Endothelial cell of umbilical vein (primary cell): ENCODE measurements at regions not wholly inside any gene's neighbourhood (a gene's known extent, or its start where the extent isn't known, plus 50 kb on each side); places are given as distances from the start of the nearest gene placed in this dataset.

ENCODE experiments used
- BruUV-seq: library from RNA; stranded (reverse); fragments of 400-500 nt; replicated peaks from 2 replicates; lab custom pipeline; 2021; lab: Mats Ljungman, UMichigan
- CTCF ChIA-PET: fragments of 300-600, 350-600 bp; sonication (Branson Sonifier 250); formaldehyde crosslinking; loops from one replicate; lab custom pipeline; 2021; ENCODE audit warnings: antibody characterized with exemption, inconsistent platforms; lab: Charles Lee
- POLR2A ChIA-PET: fragments of 300-600, 350-600 bp; sonication (Branson Sonifier 250); formaldehyde crosslinking; loops from one replicate; lab custom pipeline; 2021; ENCODE audit warnings: antibody characterized with exemption, inconsistent platforms; lab: Charles Lee
- DNase-seq: peaks from one replicate; pipeline ENCODE4 v3.0.0-alpha.2; 2011; ENCODE audit warnings: low read depth, low spot score
- FAIRE-seq: peaks from 2 replicates; lab custom pipeline; 2011; peaks lifted over from hg19 to GRCh38; lab: Jason Lieb, UNC
- H2AFZ ChIP-seq: 2 replicates; pipeline ENCODE4 v1.6.0; 2012; ENCODE audit warnings: low read depth, low read length, control low read depth, inconsistent platforms
- H3K27ac ChIP-seq: 2 replicates; pipeline ENCODE4 v1.5.1; 2011; ENCODE audit warnings: low read depth, mild to moderate bottlenecking, control low read depth, low read length, moderate library complexity; ENCODE audit not compliant: insufficient read depth
- H3K27me3 ChIP-seq, 2 experiments: 2 replicates each; pipeline versions ENCODE4 v1.6.0 to v1.6.1; 2011; ENCODE audit warnings: low read length in 2 of 2, mixed read lengths in 1 of 2; ENCODE audit not compliant: control insufficient read depth in 2 of 2, insufficient read depth in 2 of 2
- H3K36me3 ChIP-seq, 2 experiments: 2 replicates in 1 of 2; 3 replicates in 1 of 2; pipeline ENCODE4 v1.5.1; 2011; ENCODE audit warnings: low read length in 2 of 2, mild to moderate bottlenecking in 1 of 2, moderate library complexity in 1 of 2; ENCODE audit not compliant: control insufficient read depth in 2 of 2, insufficient read depth in 2 of 2; ENCODE audit errors: extremely low read depth in 1 of 2
- H3K4me1 ChIP-seq: 3 replicates; pipeline ENCODE4 v1.5.1; 2011; ENCODE audit warnings: mild to moderate bottlenecking, low read length; ENCODE audit not compliant: control insufficient read depth, insufficient read depth; ENCODE audit errors: extremely low read depth
- H3K4me2 ChIP-seq: 2 replicates; pipeline ENCODE4 v1.6.1; 2011; ENCODE audit warnings: low read length, control low read depth, mixed read lengths; ENCODE audit not compliant: insufficient read depth
- H3K4me3 ChIP-seq, 3 experiments: fragments of 200-600 bp in 1 of 3; sonication (generic), shearing (Covaris generic) in 1 of 3; replicated peaks in 1 of 3; 2 replicates each; pipeline ENCODE4 v1.5.1; 2011 to 2016; ENCODE audit warnings: control low read depth in 3 of 3, low read length in 3 of 3, mild to moderate bottlenecking in 2 of 3, inconsistent platforms in 1 of 3, low read depth in 1 of 3, moderate library complexity in 1 of 3; ENCODE audit not compliant: insufficient read depth in 1 of 3
- H3K79me2 ChIP-seq: 2 replicates; pipeline ENCODE4 v1.6.0; 2012; ENCODE audit warnings: low read length, inconsistent platforms; ENCODE audit not compliant: control insufficient read depth, insufficient read depth
- H3K9ac ChIP-seq: replicated peaks from 2 replicates; pipeline ENCODE3; 2011; ENCODE audit warnings: low read length, control low read depth; ENCODE audit not compliant: insufficient read depth; ENCODE audit errors: extremely low read depth
- H3K9me1 ChIP-seq: replicated peaks from 3 replicates; pipeline ENCODE4 v1.6.0; 2011; ENCODE audit warnings: mild to moderate bottlenecking, low read length; ENCODE audit not compliant: control insufficient read depth, insufficient read depth; ENCODE audit errors: extremely low read depth
- H3K9me3 ChIP-seq: replicated peaks from 2 replicates; pipeline ENCODE4 v1.5.1; 2012; ENCODE audit warnings: low read length, inconsistent platforms; ENCODE audit not compliant: control insufficient read depth, insufficient read depth
- H4K20me1 ChIP-seq: replicated peaks from 2 replicates; pipeline ENCODE3; 2011; ENCODE audit warnings: mild to moderate bottlenecking, low read length; ENCODE audit not compliant: control insufficient read depth, insufficient read depth; ENCODE audit errors: extremely low read depth
- CTCF ChIP-seq, 2 donors: IDR thresholded peaks; 1 replicate in 1 of 2; 2 replicates in 1 of 2; pipeline ENCODE4 v1.5.1; 2011; ENCODE audit warnings: low read length in 2 of 2, mild to moderate bottlenecking in 2 of 2, moderate library complexity in 2 of 2, control low read depth in 1 of 2, inconsistent platforms in 1 of 2, low read depth in 1 of 2; ENCODE audit not compliant: insufficient read depth in 1 of 2; ENCODE audit errors: extremely low read depth in 1 of 2
- EZH2 ChIP-seq: IDR thresholded peaks from 2 replicates; pipeline ENCODE4 v1.6.1; 2012; ENCODE audit warnings: borderline replicate concordance, low read depth, mild to moderate bottlenecking, moderate library complexity, low read length, inconsistent platforms; ENCODE audit not compliant: severe bottlenecking
- FOS ChIP-seq: IDR thresholded peaks from 2 replicates; pipeline ENCODE4 v1.6.1; 2011; ENCODE audit warnings: mild to moderate bottlenecking, low read length, moderate library complexity, borderline replicate concordance; ENCODE audit not compliant: insufficient read depth
- GATA2 ChIP-seq: IDR thresholded peaks from 2 replicates; pipeline ENCODE4 v1.7.0; 2011; ENCODE audit warnings: low read depth, mild to moderate bottlenecking, moderate library complexity, mixed read lengths, low read length; ENCODE audit not compliant: insufficient read length, insufficient read depth
- JUN ChIP-seq: IDR thresholded peaks from 2 replicates; pipeline ENCODE4 v1.6.1; 2011; ENCODE audit warnings: borderline replicate concordance, low read depth; ENCODE audit not compliant: insufficient read length, insufficient read depth
- MYC ChIP-seq: IDR thresholded peaks from one replicate; pipeline ENCODE4 v1.6.1; 2011; ENCODE audit warnings: mild to moderate bottlenecking, low read depth, low read length
- POLR2A ChIP-seq: IDR thresholded peaks from 2 replicates; pipeline ENCODE4 v1.6.1; 2012; ENCODE audit warnings: low read depth, mild to moderate bottlenecking, control low read depth, low read length
- POLR2AphosphoS5 ChIP-seq: IDR thresholded peaks from 2 replicates; pipeline ENCODE4 v1.6.1; 2012; ENCODE audit warnings: low read depth, mild to moderate bottlenecking, control low read depth, low read length, moderate library complexity; ENCODE audit not compliant: insufficient read depth
- dilution Hi-C: fragments of 300-500 bp; cut with MboI; formaldehyde crosslinking; loops from one replicate; pipeline ENCODE4 v1.15.0; 2019; ENCODE audit warnings: low sequenced_read_pairs; ENCODE audit not compliant: extremely low pct_ligation_motif_present
- intact Hi-C: fragments of 100-400 bp; cut with micrococcal nuclease; formaldehyde crosslinking; loops from one replicate; pipeline ENCODE4 v1.10.0; 2022
- TF ChIP-seq, protein P1 (sequence below): IDR thresholded peaks from 2 replicates; pipeline ENCODE4 v1.6.1; 2011; ENCODE audit not compliant: insufficient read depth, insufficient read length

- no peaks in the 10 kb centered on the region for H3K79me2 ChIP-seq
- no peak for DNase-seq
- no peak for TF ChIP-seq POLR2AphosphoS5
- no peak for TF ChIP-seq JUN
- TF ChIP-seq CTCF (IDR thresholded peaks at IDR 0.05; ENCODE audit: extremely low read depth in 1 of 2, insufficient read depth in 1 of 2, low read depth in 1 of 2, low read length in 2 of 2): no peak
- TF ChIP-seq GATA2: no peak
- no peak for TF ChIP-seq MYC
- TF ChIP-seq, protein P1, sequence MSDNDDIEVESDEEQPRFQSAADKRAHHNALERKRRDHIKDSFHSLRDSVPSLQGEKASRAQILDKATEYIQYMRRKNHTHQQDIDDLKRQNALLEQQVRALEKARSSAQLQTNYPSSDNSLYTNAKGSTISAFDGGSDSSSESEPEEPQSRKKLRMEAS: no peak
- TF ChIP-seq POLR2A: no peak
- TF ChIP-seq FOS: no peak
- TF ChIP-seq EZH2: no peak
- no peaks in the 10 kb centered on the region for H4K20me1 ChIP-seq
- no peaks in the 10 kb centered on the region for H3K4me1 ChIP-seq
- no TSS peak for BruUV-seq
- no peak overlapping the region for H3K4me2 ChIP-seq
- dilution Hi-C loops: no loop called here
- no peaks in the 10 kb centered on the region for H3K9me3 ChIP-seq
- CTCF ChIA-PET: interaction anchor here (1.4 kb wide), 1 partner anchor 21 kb away, joined by 6 read pairs; no protein-coding TSS in a partner anchor
- H3K9me1 ChIP-seq: no peaks in the 10 kb centered on the region
- no peak overlapping the region for H3K4me3 ChIP-seq
- peaks cover 2 to 14% of the 10 kb centered on the region in 2 experiments for H3K27me3 ChIP-seq
- intact Hi-C loops: no loop called here
- no peaks in the 10 kb centered on the region for H3K36me3 ChIP-seq
- H3K9ac ChIP-seq: no peak overlapping the region
- POLR2A ChIA-PET: no interaction called here
- no peak overlapping the region for H3K27ac ChIP-seq
- FAIRE-seq: no peak
- no peak overlapping the region for H2AFZ ChIP-seq
These were observed 57.8 kb downstream of the TRIL start for GRCh38 chr7:28900311-28900710.
